ENCODE measurements at regions not wholly inside any gene's neighbourhood (a gene's known extent, or its start where the extent isn't known, plus 50 kb on each side); places are given as distances from the start of the nearest gene placed in this dataset.

GRCh38 chr6:132161283-132161682 is 210.1 kb upstream of the CCN2 start:
- no peak overlapping the region for H2BK12ac ChIP-seq (ENCODE audit: low read depth, low read length)
- no peak overlapping the region for H4K8ac ChIP-seq (ENCODE audit: extremely low read depth, insufficient read depth, low read length)
- H2AK5ac ChIP-seq (ENCODE audit: low read depth, low read length): no peak overlapping the region
- H3K4me2 ChIP-seq (ENCODE audit: insufficient read depth in 1 of 2, low read depth in 2 of 2, low read length in 2 of 2): no peak overlapping the region
- no peaks in the 10 kb centered on the region for H4K20me1 ChIP-seq (replicated peaks in 1 of 2; ENCODE audit: control insufficient read depth in 1 of 2, insufficient read depth in 2 of 2, low read length in 2 of 2)
- no peak overlapping the region for H3K56ac ChIP-seq (replicated peaks; ENCODE audit: insufficient read length, low read depth, low read length)
- H3K14ac ChIP-seq (ENCODE audit: insufficient read length): no peak overlapping the region
- H2BK5ac ChIP-seq (ENCODE audit: low read depth, low read length): no peak overlapping the region
- H3K4me1 ChIP-seq (replicated peaks in 1 of 4; ENCODE audit: control insufficient read depth in 3 of 4, insufficient read depth in 4 of 4, low read length in 3 of 4): no peaks in the 10 kb centered on the region
- ChIA-PET CTCF (ENCODE audit: partially characterized antibody) (interaction anchor here (0.6 to 2.5 kb wide), 11 partner anchors 9 to 246 kb away, joined by 3 to 13 read pairs (median 3); no protein-coding TSS in a partner anchor), POLR2A (ENCODE audit: partially characterized antibody) (interaction anchor here (0.6 to 1.4 kb wide), 3 partner anchors 56 to 211 kb away, joined by 3 to 5 read pairs (median 4); partner anchors contain the start of gene CCN2)
- no peaks in the 10 kb centered on the region for H3K9me3 ChIP-seq (ENCODE audit: insufficient read depth in 2 of 2, low read depth in 1 of 2, low read length in 1 of 2)
- no peak overlapping the region for H4K91ac ChIP-seq (replicated peaks; ENCODE audit: insufficient read length, low read length)
- no peaks in the 10 kb centered on the region for H3K79me1 ChIP-seq (ENCODE audit: low read depth, low read length)
- no peaks in the 10 kb centered on the region for H3K79me2 ChIP-seq (ENCODE audit: control insufficient read depth in 1 of 2, insufficient read depth in 2 of 2, low read length in 2 of 2)
- H2BK20ac ChIP-seq (ENCODE audit: low read length): no peak overlapping the region
- no peak overlapping the region for H2BK120ac ChIP-seq (replicated peaks; ENCODE audit: low read depth, low read length)
- no peak overlapping the region for H3K27ac ChIP-seq (ENCODE audit: low read depth, low read length)
- DNase-seq (ENCODE audit: low read depth in 1 of 2, low spot score in 2 of 2) (no peak), FAIRE-seq (peak; percentile 92)
- H3K23ac ChIP-seq (ENCODE audit: insufficient read length): no peak overlapping the region
- 49% methylated on average over 3 of the region's 3 CpGs; no CpG with 5 or more reads in 1 of the 2 experiments for WGBS, 2 experiments (ENCODE audit: extremely low coverage in 1 of 2, insufficient coverage in 1 of 2, insufficient read length in 1 of 2, insufficient replicate concordance in 2 of 2, low coverage in 1 of 2, low lambda C conversion rate in 2 of 2, missing lambda C conversion rate in 1 of 2)
- H4K5ac ChIP-seq (ENCODE audit: insufficient read length, low read depth, low read length): no peak overlapping the region
- no peak overlapping the region for H3K4ac ChIP-seq (replicated peaks; ENCODE audit: insufficient read length, low read depth, low read length)
- no peak overlapping the region for H2AFZ ChIP-seq (ENCODE audit: low read length)
- no peak overlapping the region for H3K18ac ChIP-seq (ENCODE audit: extremely low read depth, low read length)
- no peak overlapping the region for H3K9ac ChIP-seq (replicated peaks in 1 of 4; ENCODE audit: extremely low read depth in 1 of 4, low read depth in 3 of 4, low read length in 3 of 4)
- H3K23me2 ChIP-seq (ENCODE audit: low read depth, low read length): no peaks in the 10 kb centered on the region
- H2BK15ac ChIP-seq (ENCODE audit: low read length): no peak overlapping the region
- H3K27me3 ChIP-seq (replicated peaks in 1 of 4; ENCODE audit: control insufficient read depth in 3 of 4, extremely low read depth in 1 of 4, insufficient read depth in 3 of 4, low read length in 3 of 4): no peaks in the 10 kb centered on the region; a peak in 1 of 7 replicates
- H3K36me3 ChIP-seq (ENCODE audit: control insufficient read depth in 2 of 4, insufficient read depth in 4 of 4, low read length in 3 of 4): no peaks in the 10 kb centered on the region
- no peak overlapping the region for H3K4me3 ChIP-seq (ENCODE audit: extremely low read depth in 1 of 4, insufficient read depth in 2 of 4, low read depth in 3 of 4, low read length in 4 of 4)
- TF ChIP-seq RAD21 (IDR thresholded peaks at IDR 0.05 in 1 of 2, conservative IDR thresholded peaks at IDR 0.05 in 1 of 2; ENCODE audit: low read depth in 2 of 2, low read length in 2 of 2) (peak; percentile 89 to 93), RNF2 (IDR thresholded peaks at IDR 0.05; ENCODE audit: borderline replicate concordance, low read depth, low read length, missing control alignments, poor library complexity, severe bottlenecking) (no peak), SUZ12 (IDR thresholded peaks at IDR 0.05; ENCODE audit: low read length) (no peak), E2F6 (IDR thresholded peaks at IDR 0.05) (no peak), TAF7 (optimal IDR thresholded peaks at IDR 0.05; ENCODE audit: borderline replicate concordance, low read depth, low read length) (no peak), POU5F1 (IDR thresholded peaks at IDR 0.05; ENCODE audit: low read depth, low read length) (0 out of 2 replicates have a peak, but pooled peaks have one; percentile 14), SP2 (IDR thresholded peaks at IDR 0.05; ENCODE audit: low read length) (no peak), PHF8 (conservative IDR thresholded peaks at IDR 0.05; ENCODE audit: low read depth, low read length) (no peak), HDAC6 (IDR thresholded peaks at IDR 0.05; ENCODE audit: low read depth, low read length) (no peak), ASH2L (IDR thresholded peaks at IDR 0.05; ENCODE audit: low read length) (no peak), SP4 (IDR thresholded peaks at IDR 0.05; ENCODE audit: low read length) (no peak), TCF12 (IDR thresholded peaks at IDR 0.05; ENCODE audit: low read depth, low read length) (no peak), JUN (IDR thresholded peaks at IDR 0.05; ENCODE audit: low read depth, low read length) (no peak)

Measured in H1 (cell line).